ENCODE measurements at regions not wholly inside any gene's neighbourhood (a gene's known extent, or its start where the extent isn't known, plus 50 kb on each side); places are given as distances from the start of the nearest gene placed in this dataset.

DNA sequence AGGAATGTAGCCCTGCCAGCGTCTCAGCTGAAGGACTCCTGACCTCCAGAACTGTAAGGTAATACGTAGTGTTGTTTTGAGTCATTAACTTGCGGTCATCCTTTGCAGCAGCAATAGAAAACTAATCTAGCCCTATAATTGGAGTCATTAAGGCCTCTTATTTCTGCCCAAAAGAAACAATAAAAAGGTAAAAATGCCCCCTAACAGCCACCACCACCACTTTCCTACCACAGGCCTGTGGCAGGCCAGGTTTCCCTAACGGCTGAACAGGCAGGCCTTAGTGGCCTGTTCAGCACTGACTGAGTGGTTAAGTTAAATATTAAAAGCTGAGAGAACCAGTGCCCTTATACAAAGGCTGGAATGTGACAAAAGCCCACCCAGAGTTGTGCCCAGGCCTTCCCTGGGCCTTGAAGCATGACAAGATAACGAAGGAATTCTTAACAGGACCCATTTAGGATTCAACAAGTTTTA lies 286.5 kb upstream of the ERCC4 start:
- Histone ChIP-seq H3K36me3 (ENCODE audit: control insufficient read depth in 2 of 2, extremely low read depth in 1 of 2, insufficient read depth in 2 of 2, low read length in 2 of 2) (no peaks in the 10 kb centered on the region), H3K79me2 (ENCODE audit: control insufficient read depth, insufficient read depth, low read length) (no peaks in the 10 kb centered on the region), H3K9ac (replicated peaks; ENCODE audit: extremely low read depth, insufficient read depth, low read length) (no peak overlapping the region), H3K27me3 (ENCODE audit: control insufficient read depth in 2 of 2, insufficient read depth in 2 of 2, low read length in 2 of 2) (no peaks in the 10 kb centered on the region), H3K9me1 (replicated peaks; ENCODE audit: control insufficient read depth, extremely low read depth, insufficient read depth, low read length) (no peaks in the 10 kb centered on the region), H4K20me1 (replicated peaks; ENCODE audit: control insufficient read depth, extremely low read depth, insufficient read depth, low read length) (no peaks in the 10 kb centered on the region), H3K4me1 (ENCODE audit: control insufficient read depth, extremely low read depth, insufficient read depth, low read length) (no peaks in the 10 kb centered on the region), H2AFZ (ENCODE audit: low read depth, low read length) (no peak overlapping the region), H3K9me3 (replicated peaks; ENCODE audit: control insufficient read depth, insufficient read depth, low read length) (peaks cover 1% of the 10 kb centered on the region), H3K4me3 (replicated peaks in 1 of 3; ENCODE audit: insufficient read depth in 1 of 3, low read depth in 1 of 3, low read length in 3 of 3) (no peak overlapping the region), H3K4me2 (ENCODE audit: insufficient read depth, low read length) (no peak overlapping the region), H3K27ac (ENCODE audit: insufficient read depth, low read depth, low read length) (no peak overlapping the region)
- FAIRE-seq (no peak), DNase-seq (ENCODE audit: low read depth, low spot score) (no peak)
- intact Hi-C loops (cut with micrococcal nuclease): no loop called here
- ChIA-PET CTCF (no interaction called here), POLR2A (no interaction called here)
- no TSS peak for BruUV-seq (replicated peaks)
- no peak for TF ChIP-seq POLR2AphosphoS5 (IDR thresholded peaks at IDR 0.05; ENCODE audit: insufficient read depth, low read depth, low read length)
- TF ChIP-seq, protein P1, sequence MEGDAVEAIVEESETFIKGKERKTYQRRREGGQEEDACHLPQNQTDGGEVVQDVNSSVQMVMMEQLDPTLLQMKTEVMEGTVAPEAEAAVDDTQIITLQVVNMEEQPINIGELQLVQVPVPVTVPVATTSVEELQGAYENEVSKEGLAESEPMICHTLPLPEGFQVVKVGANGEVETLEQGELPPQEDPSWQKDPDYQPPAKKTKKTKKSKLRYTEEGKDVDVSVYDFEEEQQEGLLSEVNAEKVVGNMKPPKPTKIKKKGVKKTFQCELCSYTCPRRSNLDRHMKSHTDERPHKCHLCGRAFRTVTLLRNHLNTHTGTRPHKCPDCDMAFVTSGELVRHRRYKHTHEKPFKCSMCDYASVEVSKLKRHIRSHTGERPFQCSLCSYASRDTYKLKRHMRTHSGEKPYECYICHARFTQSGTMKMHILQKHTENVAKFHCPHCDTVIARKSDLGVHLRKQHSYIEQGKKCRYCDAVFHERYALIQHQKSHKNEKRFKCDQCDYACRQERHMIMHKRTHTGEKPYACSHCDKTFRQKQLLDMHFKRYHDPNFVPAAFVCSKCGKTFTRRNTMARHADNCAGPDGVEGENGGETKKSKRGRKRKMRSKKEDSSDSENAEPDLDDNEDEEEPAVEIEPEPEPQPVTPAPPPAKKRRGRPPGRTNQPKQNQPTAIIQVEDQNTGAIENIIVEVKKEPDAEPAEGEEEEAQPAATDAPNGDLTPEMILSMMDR (IDR thresholded peaks at IDR 0.05; ENCODE audit: extremely low read depth in 1 of 2, insufficient read depth in 1 of 2, low read depth in 1 of 2, low read length in 2 of 2): no peak
- no peak for TF ChIP-seq POLR2A (IDR thresholded peaks at IDR 0.05; ENCODE audit: low read depth, low read length)
- TF ChIP-seq GATA2 (IDR thresholded peaks at IDR 0.05; ENCODE audit: insufficient read depth, insufficient read length, low read depth, low read length): no peak
- TF ChIP-seq MYC (IDR thresholded peaks at IDR 0.05; ENCODE audit: low read depth, low read length): no peak
- TF ChIP-seq, protein P2, sequence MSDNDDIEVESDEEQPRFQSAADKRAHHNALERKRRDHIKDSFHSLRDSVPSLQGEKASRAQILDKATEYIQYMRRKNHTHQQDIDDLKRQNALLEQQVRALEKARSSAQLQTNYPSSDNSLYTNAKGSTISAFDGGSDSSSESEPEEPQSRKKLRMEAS (IDR thresholded peaks at IDR 0.05; ENCODE audit: insufficient read depth, insufficient read length): no peak
- TF ChIP-seq JUN (IDR thresholded peaks at IDR 0.05; ENCODE audit: borderline replicate concordance, insufficient read depth, insufficient read length, low read depth): no peak
- no peak for TF ChIP-seq FOS (IDR thresholded peaks at IDR 0.05; ENCODE audit: borderline replicate concordance, insufficient read depth, low read length)
- no peak for TF ChIP-seq EZH2 (IDR thresholded peaks at IDR 0.05; ENCODE audit: borderline replicate concordance, low read depth, low read length, severe bottlenecking)
- dilution Hi-C loops (cut with MboI; ENCODE audit: extremely low pct_ligation_motif_present, low sequenced_read_pairs): no loop called here

Data from endothelial cell of umbilical vein (primary cell).